ENCODE measurements at regions not wholly inside any gene's neighbourhood (a gene's known extent, or its start where the extent isn't known, plus 50 kb on each side); places are given as distances from the start of the nearest gene placed in this dataset.
A peak's percentile ranks its signal among the peaks of the same experiment; 100 is the strongest.

GRCh38 chr2:196368546-196369225 lies 197.3 kb upstream of the STK17B start:
- peaks cover 27% of the 10 kb centered on the region for H3K4me1 Mint-ChIP-seq (ENCODE audit: unreplicated experiment)
- H3K27me3 Mint-ChIP-seq (ENCODE audit: unreplicated experiment): no peaks in the 10 kb centered on the region
- H3K4me3 Mint-ChIP-seq (ENCODE audit: unreplicated experiment): no peak overlapping the region
- H3K36me3 Mint-ChIP-seq (ENCODE audit: unreplicated experiment): peaks cover 10% of the 10 kb centered on the region
- no peak overlapping the region for H3K27ac Mint-ChIP-seq (ENCODE audit: unreplicated experiment)
- peaks cover 9% of the 10 kb centered on the region for H3K9me3 Mint-ChIP-seq (ENCODE audit: unreplicated experiment)
- TF ChIP-seq CTCF (IDR thresholded peaks at IDR 0.05): no peak
- DNase-seq (ENCODE audit: extremely low spot score, unreplicated experiment): no peak

DNA sequence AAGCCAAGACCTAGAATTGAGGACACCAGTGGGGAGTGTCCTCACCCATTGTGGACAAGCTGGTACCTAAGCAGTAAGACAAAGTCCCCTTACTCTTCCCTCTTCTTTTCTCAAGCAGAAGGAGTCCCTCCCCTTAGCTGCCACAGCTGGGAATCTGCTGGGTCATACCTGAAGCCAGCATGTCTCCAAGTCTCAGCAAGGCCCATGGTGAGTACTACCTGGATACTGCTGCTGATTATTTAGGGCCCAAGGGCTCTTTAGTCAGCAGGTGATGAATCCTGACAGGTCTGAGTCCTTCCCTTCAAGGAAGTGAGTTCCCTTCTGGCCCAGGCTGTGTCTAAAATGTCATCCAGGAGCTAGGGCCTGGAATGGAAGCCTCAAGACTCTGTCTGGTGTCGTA lies 198.6 kb upstream of the STK17B start:
- no peak for TF ChIP-seq CTCF (IDR thresholded peaks at IDR 0.05)
- no peak for DNase-seq (ENCODE audit: extremely low spot score, unreplicated experiment)
- peaks cover 10% of the 10 kb centered on the region for H3K36me3 Mint-ChIP-seq (ENCODE audit: unreplicated experiment)
- peaks cover 30% of the 10 kb centered on the region for H3K4me1 Mint-ChIP-seq (ENCODE audit: unreplicated experiment)
- H3K27me3 Mint-ChIP-seq (ENCODE audit: unreplicated experiment): no peaks in the 10 kb centered on the region
- no peak overlapping the region for H3K4me3 Mint-ChIP-seq (ENCODE audit: unreplicated experiment)
- peaks cover 9% of the 10 kb centered on the region for H3K9me3 Mint-ChIP-seq (ENCODE audit: unreplicated experiment)
- no peak overlapping the region for H3K27ac Mint-ChIP-seq (ENCODE audit: unreplicated experiment)

DNA sequence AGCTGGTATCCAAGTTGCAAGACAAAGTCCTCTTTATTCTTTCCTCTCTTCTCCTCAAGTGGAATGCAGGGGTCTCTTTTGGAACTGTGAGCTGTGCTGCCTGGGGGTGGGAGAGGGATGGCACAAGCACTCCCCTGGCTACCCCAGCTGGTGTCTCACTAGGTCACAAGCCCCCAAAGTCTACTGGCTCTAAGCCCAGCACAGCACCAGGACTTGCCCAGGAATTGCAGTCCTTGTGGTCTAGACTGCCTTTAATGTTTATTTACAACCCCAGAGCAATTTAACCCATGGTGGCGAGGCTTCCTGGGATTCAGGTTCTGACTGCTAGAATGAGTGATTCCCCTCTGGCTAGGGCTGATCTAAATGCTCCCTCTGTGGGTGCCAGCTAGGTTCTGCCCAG lies 199.0 kb upstream of the STK17B start:
- H3K9me3 Mint-ChIP-seq (ENCODE audit: unreplicated experiment): peaks cover 9% of the 10 kb centered on the region
- peak overlapping the region; percentile 80 for H3K27ac Mint-ChIP-seq (ENCODE audit: unreplicated experiment)
- H3K27me3 Mint-ChIP-seq (ENCODE audit: unreplicated experiment): no peaks in the 10 kb centered on the region
- H3K4me1 Mint-ChIP-seq (ENCODE audit: unreplicated experiment): peaks cover 34% of the 10 kb centered on the region
- no peak overlapping the region for H3K4me3 Mint-ChIP-seq (ENCODE audit: unreplicated experiment)
- no peak for DNase-seq (ENCODE audit: extremely low spot score, unreplicated experiment)
- no peak for TF ChIP-seq CTCF (IDR thresholded peaks at IDR 0.05)
- peaks cover 10% of the 10 kb centered on the region for H3K36me3 Mint-ChIP-seq (ENCODE audit: unreplicated experiment)

DNA sequence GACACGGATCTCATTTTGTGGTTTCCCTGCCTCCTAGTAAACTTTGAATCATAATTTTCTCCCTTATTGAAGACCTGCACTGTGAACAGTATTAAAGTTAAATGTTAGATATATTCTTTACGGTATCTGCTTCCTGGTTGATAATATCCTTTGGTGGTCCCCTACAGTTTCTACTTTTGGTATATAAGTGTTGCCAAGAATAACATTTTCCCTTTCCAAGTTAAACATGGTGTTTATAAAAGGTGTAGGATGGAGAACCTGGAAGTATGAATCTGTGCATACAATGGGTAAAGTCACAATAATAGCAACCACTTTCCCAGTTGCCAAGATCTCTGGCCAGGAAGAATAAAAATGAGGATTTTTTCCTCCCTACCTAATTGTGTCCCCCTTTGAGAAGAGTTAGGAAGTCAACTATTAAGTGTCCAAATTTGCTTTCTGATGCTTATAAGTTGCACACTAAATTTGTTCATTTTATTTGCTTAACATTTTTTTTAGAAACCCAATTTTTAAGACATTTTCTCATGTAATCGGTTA lies 201.0 kb upstream of the STK17B start:
- no peak for TF ChIP-seq CTCF (IDR thresholded peaks at IDR 0.05)
- H3K4me1 Mint-ChIP-seq (ENCODE audit: unreplicated experiment): peaks cover 40% of the 10 kb centered on the region
- DNase-seq (ENCODE audit: extremely low spot score, unreplicated experiment): no peak
- peaks cover 10% of the 10 kb centered on the region for H3K36me3 Mint-ChIP-seq (ENCODE audit: unreplicated experiment)
- H3K4me3 Mint-ChIP-seq (ENCODE audit: unreplicated experiment): no peak overlapping the region
- H3K27me3 Mint-ChIP-seq (ENCODE audit: unreplicated experiment): no peaks in the 10 kb centered on the region
- peak overlapping the region; percentile 27 for H3K27ac Mint-ChIP-seq (ENCODE audit: unreplicated experiment)
- H3K9me3 Mint-ChIP-seq (ENCODE audit: unreplicated experiment): peaks cover 9% of the 10 kb centered on the region

DNA sequence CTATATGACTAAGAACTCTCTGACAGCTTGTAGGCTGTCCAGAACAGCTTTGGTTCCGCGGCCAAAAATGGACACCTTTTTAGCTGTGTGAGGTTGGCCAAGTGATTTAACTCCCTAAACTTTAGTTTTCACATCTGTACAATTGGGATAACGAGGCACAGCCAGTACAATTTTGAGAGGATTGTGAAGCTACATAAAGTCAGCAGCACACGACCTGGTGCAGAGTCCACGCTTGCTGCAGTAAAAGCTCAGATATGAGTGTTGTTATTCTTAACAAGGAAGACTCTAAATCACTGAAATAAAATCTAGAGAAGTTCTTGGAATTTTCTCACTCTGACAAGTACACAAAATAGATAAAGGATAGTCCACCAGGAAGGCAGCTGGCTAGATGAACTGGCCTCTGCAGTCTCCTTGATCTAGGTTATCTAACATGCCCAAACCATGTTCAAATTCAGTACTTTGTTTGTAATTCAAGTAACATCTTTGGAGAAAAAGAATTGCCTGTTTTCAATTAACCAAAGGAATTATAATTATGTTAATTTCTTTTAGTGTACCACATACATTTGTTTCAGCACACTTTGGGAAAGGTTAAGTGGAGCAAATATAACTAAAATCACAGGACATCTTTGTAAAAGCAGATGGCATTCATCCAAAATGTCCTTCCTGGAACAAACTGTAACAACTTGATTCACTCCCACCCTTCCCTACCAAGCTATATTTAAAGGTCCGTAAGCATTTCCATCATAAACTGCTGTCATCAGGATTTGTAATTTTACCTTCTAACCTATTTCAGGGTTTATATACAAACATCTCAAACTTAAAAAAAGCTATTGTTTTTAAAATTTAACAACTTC lies 201.7 kb upstream of the STK17B start:
- Mint-ChIP-seq H3K27me3 (ENCODE audit: unreplicated experiment) (no peaks in the 10 kb centered on the region), H3K4me3 (ENCODE audit: unreplicated experiment) (no peak overlapping the region), H3K9me3 (ENCODE audit: unreplicated experiment) (peaks cover 7% of the 10 kb centered on the region), H3K4me1 (ENCODE audit: unreplicated experiment) (peaks cover 46% of the 10 kb centered on the region), H3K36me3 (ENCODE audit: unreplicated experiment) (peaks cover 10% of the 10 kb centered on the region), H3K27ac (ENCODE audit: unreplicated experiment) (peak overlapping the region; percentile 52)
- TF ChIP-seq CTCF (IDR thresholded peaks at IDR 0.05): no peak
- no peak for DNase-seq (ENCODE audit: extremely low spot score, unreplicated experiment)
